GM18858 (cell line): ENCODE measurements at regions not wholly inside any gene's neighbourhood (a gene's known extent, or its start where the extent isn't known, plus 50 kb on each side); places are given as distances from the start of the nearest gene placed in this dataset.
"Not testable (repeated sequence)": the region's sequence is repeated elsewhere in the genome, so short reads cannot be mapped to it uniquely, and the experiment has no call there.

ENCODE experiments used
- ATAC-seq: cut with Tn5 transposase; IDR thresholded peaks from one replicate; pipeline ENCODE4 v1.9.1; 2021; ENCODE audit not compliant: unreplicated experiment

DNA sequence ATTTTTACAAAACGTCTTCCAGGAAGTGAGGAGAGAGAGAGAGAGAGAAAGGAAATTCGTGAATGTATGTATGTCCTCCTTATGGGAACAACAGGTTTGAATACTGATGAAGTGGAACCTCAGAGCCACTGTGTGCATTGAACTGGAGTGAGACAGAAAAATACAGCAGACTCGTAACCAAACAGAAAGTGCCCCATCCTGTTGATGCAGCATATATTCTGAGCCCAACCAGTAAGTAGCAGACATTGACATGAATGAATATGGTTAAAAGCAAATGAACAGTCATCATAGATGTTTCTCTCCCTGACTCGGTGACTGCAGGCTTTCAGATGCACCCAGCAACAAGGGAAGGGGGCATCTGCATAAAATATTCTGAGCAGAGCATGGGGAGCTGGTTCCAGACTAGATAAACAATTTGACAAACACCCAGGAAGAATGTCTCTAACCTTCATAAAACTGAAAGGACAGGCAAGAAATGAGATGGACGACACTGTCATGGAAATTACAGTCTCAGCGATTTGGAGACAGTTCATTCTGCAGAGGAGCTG, 471.0 kb upstream of the PBX1 start:
- ATAC-seq: no peak

- ATAC-seq: no peak
These were observed 466.2 kb upstream of the PBX1 start for GRCh38 chr1:164092603-164093353.

GRCh38 chr1:164093543-164093942, 465.4 kb upstream of the PBX1 start:
- ATAC-seq: no peak

DNA sequence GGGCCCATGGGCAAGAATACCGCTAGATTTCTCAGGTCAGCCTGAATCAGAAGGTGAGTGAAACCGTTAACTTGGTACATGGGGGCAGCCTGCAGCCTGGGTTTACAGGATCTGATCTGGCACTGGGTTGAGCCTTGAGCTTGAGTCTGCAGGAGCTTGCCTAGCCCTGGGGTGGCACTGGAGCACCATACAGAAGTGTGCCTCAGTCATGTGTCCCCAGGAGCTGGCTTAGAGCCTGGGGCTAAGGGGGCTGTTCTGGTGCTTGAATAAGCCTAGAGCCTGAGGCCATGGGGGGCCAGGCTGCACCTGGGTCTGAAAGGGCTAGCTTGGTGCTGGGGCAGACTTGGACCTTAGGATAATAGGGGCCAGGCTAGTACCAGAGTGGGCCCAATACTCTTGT, 457.2 kb upstream of the PBX1 start:
- ATAC-seq: no peak

DNA sequence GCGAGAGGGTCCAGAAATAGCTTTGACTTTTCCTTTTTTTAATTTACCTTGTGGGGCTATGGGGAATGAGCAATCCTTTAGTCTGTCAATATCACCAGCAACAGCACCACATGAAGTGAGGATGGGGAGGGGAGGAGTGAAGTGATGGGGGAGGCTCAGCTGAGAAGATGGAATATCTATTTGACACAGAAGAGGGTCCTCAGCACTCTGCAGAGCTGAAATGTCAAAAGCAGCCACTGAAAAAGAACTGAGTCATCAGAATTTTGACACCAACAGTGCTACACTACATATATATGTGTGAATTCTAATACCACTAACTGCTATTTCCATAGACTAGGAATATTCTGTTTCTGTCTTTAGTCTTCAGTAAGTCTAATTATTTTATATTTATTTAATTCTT, 427.0 kb upstream of the PBX1 start:
- ATAC-seq: no peak

GRCh38 chr1:164137273-164137925, 421.6 kb upstream of the PBX1 start:
- ATAC-seq: peak; percentile 68

DNA sequence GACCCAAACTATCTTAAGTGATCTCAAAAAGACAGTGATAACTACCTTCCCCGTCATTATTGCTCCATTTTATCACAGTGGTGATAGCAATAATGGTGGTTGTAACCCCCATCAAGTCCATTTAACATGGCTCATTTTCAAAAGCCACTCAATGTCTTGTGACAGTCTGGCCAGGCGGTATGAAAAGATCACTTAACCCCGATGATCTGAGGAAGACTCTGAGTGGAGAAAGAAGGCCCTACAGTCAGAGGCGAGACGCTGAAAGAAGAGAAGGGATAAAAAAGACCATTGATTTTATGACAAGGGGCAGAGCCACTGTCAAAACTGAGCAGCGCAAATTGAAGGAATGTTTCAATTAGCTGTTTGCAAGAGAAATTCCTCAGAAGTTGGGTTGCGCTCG, 417.2 kb upstream of the PBX1 start:
- ATAC-seq: no peak

- no peak for ATAC-seq
These were observed 404.4 kb upstream of the PBX1 start for GRCh38 chr1:164154622-164155021.

DNA sequence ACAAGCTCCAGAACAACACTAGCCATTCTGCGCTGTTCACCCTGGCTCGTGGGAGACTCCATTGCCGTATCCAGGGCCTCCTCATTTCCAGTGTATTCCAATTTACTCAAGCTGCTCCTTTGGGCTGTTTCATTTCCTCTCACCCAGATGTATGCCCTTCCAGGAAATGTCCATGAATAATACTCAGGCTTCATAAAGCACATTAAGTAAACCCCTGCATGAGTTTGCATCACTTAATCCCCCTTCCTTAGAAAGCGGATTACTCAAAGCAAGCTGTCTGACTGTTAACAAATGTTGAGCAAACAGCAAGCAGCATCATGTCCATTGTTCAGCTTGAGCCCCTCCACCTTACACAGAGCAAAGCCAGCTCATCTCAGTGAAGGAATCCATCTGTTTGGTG, 403.6 kb upstream of the PBX1 start:
- no peak for ATAC-seq

- no peak for ATAC-seq
These were observed 395.6 kb upstream of the PBX1 start for GRCh38 chr1:164163289-164163849.

DNA sequence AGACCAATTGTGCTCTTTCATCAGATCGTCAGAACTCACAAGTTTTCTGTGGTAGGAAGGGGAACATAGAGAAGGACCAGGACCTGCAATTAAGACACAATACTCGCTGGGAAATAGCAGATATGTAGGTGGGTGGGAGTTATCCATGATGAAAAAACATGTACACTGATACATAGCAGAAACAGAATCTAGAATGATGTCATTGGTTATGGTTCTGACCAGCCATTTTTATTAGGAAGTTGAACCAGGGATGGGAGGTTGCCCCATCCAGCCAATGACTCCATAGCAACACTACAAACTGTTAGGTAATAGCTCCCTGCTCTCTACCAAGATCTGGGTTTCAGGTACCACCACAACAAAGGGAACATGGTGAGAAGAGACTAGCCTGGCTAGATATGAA, 393.5 kb upstream of the PBX1 start:
- ATAC-seq: no peak

DNA sequence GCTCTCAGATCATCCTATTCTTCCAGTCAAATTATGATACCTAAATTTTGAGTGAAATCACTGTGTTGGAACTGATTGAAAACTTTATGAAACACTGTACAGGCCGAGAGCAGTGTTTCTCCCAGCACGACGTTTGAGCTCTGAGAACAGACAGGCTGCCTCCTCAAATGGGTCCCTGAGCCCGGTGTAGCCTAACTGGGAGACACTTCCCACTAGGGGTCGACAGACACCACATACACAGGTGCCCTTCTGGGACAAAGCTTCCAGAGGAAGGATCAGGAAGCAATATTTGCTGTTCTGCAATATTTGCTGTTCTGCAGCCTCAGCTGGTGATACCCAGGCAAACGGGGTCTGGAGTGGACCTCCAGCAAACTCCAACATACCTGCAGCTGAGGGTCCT, 392.5 kb upstream of the PBX1 start:
- not testable (repeated sequence) for ATAC-seq

DNA sequence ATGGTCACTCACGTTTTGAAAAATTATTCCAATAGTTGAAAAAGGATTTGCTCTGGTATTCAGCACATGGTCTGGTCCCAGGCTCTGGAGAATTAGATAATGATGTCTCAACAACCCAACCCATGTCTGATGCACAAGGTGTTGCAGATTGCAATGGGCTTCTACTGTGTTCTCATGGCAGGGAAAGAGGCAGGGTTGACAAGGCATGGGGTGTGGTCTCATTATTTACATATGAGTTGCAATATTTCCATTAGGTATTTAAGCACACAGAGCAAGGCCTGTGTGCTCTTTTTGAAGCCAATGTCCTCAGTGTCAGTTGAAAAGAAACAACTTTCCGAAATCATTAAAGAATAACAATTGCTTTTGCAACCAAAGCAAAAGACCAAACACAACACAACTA, 381.9 kb upstream of the PBX1 start:
- ATAC-seq: no peak

GRCh38 chr1:164180824-164181223, 378.2 kb upstream of the PBX1 start:
- ATAC-seq: no peak

DNA sequence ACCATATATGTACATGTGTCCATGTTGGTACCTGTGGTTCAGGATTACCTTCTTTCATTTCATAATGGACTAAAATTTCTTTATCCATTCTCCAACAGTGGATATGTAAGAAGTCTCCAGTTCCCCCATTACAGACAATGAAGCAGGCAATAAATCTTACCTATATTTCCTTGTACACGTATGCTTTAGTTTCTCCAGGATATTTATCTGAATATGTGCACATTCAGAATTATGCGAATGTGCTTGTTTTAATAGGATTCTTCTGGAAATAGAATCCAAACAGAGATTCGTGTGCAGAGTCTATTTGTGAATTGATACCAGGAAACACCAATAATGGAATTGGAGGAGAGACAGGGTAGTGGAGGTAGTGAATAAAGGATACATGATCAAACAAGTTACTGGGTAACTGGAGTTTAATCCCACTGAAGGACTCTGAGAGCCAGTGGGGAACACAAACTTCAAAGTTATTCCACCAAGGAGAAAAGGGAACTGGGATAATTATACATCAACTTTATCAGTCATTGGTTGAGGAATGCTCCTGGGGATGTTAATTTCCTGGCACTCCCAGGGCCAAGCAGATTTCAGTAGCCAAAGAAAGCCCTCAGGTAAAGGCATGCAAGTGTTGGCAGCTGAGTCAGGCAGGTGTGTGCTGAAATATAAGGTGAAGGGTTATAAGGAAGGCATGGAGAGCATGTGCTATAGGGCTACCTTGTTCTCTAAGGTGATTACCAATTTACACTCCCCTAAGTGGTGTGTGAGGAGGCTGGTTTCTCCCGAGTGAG, 374.9 kb upstream of the PBX1 start:
- no peak for ATAC-seq

DNA sequence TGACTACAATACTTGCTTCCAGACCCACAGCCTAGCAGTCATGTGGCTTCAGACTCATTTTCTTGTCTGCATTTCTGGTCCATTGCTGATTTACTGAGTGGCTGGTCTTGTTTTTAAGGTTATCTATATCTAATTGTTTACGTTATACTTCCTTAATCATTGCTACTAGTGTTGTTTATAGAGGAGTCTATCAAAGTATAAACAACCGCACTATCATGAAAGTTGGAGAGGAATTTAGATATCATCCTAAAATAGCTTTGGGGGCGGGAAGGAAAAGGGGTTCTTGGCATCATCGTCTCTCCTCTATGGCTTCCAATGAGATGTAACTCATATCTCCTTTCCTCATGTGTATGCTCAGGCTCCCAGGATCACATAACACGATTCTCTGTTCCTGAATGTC, 372.1 kb upstream of the PBX1 start:
- no peak for ATAC-seq

DNA sequence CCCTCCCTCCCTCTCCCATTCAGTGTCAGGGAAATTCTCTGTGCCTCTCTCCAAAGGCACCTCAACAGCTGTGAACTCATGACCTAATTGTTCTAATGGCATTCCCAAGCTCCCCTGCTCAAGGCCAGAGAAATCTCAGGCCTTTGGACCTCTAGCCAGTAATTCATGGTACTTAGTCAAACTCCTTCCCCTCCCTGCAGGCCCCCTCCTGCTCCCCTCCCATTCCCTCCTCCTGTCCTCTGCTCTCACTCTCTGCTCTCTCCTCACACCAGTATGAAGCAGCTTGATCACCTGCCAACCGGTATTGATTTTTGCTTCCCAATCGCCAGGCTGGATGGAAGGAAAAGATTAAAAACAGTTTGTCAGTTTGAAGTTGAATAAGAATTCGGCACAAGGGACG, 370.5 kb upstream of the PBX1 start:
- no peak for ATAC-seq

DNA sequence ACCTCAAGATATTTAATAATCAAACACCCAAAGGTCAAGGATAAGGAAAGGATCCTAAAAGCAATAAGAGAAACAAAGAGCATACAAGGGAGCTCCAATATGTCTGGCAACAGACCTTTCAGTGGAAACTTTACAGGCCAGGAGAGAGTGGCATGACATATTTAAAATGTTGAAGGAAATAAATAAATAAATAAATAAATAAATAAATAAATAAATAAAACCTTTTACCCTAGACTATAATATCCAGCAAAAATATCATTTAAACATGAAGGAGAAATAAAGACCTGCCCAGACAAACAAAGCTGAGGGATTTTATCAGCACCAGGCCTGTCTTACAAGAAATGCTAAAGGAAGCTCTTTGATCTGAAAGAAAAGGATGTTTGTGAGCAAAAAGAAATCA, 367.8 kb upstream of the PBX1 start:
- no peak for ATAC-seq

DNA sequence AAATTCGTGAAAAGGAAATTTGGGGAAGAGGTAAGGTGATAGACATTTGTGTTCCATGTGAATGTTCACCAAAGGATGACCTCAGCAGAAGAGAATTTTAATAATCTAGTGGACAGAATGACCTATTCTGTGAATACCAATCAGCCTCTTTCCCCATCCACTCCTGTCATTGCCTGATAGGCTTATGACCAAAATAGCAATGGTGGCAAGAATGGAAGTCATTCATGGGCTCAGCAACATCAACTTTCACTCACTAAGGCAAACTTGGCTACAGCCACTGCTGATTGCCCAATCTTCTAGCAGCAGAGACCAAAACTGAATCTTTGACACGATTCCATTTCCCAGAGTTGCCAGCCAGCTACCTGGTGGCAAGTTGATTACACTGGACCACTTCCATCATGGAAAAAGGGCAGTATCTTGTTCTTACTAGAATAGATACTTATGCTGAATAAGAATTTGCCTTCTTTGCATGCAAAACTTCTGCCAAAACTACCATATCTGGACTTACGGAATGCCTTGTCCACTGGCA, 348.7 kb upstream of the PBX1 start:
- ATAC-seq: no peak

DNA sequence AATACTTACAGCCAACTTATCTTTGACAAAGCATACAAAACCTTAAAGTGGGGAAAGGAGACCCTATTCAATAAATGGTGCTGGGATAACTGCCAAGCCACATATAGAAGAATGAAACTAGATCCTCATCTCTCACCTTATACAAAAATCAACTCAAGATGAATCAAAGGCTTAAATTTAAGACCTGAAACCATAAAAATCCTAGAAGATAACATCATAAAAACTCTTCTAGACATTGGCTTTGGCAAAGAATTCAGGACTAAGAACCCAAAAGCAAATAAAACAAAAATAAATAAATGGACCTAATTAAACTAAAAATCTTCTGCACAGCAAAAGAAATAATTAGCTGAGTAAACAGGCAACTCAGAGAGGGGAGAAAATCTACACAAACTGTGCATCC, 335.6 kb upstream of the PBX1 start:
- ATAC-seq: no peak

DNA sequence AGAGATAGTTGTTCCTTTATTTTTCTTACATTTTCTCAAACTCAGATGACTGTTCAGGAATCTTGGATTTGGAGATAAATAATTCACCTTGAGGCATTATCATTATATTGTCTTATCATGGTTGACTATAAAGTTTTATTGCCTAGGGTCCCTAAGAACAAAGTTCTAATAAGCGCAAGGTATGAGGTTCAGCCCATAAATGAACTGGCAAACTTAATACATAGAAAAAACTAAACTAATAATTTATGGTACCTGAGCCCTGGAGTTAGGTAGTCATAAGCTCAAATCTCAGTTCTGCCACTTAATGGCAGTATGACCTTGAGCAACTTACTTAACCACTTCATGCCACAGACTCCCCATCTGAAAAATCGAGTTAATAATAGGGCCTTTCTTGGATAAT, 334.0 kb upstream of the PBX1 start:
- ATAC-seq: no peak
